HG02642 (cell line): ENCODE measurements at regions not wholly inside any gene's neighbourhood (a gene's known extent, or its start where the extent isn't known, plus 50 kb on each side); places are given as distances from the start of the nearest gene placed in this dataset.

Source experiments
- ATAC-seq: cut with Tn5 transposase; IDR thresholded peaks from one replicate; pipeline ENCODE4 v1.9.1; 2021; ENCODE audit warnings: mild to moderate bottlenecking; ENCODE audit not compliant: unreplicated experiment, poor library complexity

DNA sequence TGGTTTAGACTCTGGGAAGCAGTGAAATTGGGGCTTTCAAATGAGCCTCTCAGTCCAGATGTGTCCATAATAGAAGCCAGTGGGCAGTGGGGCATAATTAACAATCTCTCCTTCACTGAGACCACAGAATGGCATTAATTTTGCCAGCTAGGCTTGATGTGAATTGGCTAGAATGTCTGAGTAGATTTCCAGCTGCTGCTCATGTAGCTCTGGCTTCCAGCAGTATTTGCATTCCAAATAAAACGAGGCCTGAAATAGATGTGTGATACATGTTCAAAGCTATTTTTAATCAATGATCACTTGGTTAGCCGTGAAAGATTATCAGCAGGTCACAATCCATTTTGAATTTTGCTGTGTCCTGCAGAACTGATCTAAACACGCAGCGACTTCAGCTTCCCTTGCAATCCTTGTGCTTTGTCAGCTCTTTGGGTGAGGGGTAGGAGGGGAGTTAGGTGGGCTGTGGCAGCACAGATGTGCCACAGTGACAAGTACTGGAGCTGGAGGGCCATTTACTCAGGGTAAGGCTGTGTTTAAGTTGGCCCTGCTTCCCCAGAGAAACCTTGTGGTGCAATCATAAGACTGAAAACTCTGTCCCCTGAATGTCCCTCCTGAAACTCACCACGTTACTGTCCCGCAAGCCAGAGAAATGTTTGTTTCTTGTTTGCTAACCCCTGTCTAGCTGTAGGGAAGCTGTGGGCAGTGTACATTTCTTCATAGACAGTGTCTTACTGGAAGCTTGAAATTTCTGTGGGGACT is 56.9 kb upstream of the TMEM178A start:
- no peak for ATAC-seq

GRCh38 chr2:39609917-39610316 is 55.8 kb upstream of the TMEM178A start:
- ATAC-seq: no peak

GRCh38 chr2:39615675-39616074 is 50.0 kb upstream of the TMEM178A start:
- no peak for ATAC-seq
